DMS 273 treated with DMSO at 0.1 percent for 48 hours (cell line): ENCODE measurements at regions not wholly inside any gene's neighbourhood (a gene's known extent, or its start where the extent isn't known, plus 50 kb on each side); places are given as distances from the start of the nearest gene placed in this dataset.

Source experiments
- DNase-seq: peaks from one replicate; lab custom pipeline; 2025; lab: John Stamatoyannopoulos, UW

- DNase-seq, result no peak
These were observed 136.0 kb upstream of the RARB start for GRCh38 chr3:25292036-25292435.

- DNase-seq, result no peak
These were observed 135.5 kb upstream of the RARB start for GRCh38 chr3:25292595-25292994.

GRCh38 chr3:25293736-25294135 lies 134.3 kb upstream of the RARB start:
- DNase-seq, result no peak

DNA sequence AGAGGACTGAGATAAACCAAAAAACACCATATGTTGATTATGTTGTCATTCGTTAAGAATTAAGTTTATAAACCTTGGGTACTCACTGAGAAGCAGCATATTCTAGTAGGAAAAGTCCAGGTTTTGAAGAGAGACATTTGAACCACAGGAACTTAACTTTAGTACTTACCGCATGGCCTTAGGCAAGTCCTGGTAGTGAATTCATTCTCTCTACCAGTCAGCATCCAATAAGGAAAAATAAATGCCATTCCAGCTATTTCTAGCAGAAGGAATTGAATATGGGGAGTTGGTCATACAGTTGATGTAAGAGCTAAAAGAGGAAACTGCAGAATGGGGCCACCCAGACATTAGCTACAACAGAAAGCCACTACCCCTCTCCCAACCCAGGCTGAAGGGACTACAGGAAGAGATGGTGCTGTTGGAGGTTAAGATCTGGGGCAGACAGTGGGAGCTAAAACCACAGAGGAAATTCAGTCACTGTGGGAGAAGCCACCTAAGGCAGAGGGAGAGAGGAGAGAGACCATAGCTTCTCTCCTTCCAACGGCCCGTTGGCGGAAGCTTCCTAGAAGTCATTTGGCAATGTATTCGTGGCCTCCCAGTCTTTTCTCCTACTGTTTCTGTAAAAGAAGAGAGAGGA lies 133.8 kb upstream of the RARB start:
- no peak for DNase-seq

DNA sequence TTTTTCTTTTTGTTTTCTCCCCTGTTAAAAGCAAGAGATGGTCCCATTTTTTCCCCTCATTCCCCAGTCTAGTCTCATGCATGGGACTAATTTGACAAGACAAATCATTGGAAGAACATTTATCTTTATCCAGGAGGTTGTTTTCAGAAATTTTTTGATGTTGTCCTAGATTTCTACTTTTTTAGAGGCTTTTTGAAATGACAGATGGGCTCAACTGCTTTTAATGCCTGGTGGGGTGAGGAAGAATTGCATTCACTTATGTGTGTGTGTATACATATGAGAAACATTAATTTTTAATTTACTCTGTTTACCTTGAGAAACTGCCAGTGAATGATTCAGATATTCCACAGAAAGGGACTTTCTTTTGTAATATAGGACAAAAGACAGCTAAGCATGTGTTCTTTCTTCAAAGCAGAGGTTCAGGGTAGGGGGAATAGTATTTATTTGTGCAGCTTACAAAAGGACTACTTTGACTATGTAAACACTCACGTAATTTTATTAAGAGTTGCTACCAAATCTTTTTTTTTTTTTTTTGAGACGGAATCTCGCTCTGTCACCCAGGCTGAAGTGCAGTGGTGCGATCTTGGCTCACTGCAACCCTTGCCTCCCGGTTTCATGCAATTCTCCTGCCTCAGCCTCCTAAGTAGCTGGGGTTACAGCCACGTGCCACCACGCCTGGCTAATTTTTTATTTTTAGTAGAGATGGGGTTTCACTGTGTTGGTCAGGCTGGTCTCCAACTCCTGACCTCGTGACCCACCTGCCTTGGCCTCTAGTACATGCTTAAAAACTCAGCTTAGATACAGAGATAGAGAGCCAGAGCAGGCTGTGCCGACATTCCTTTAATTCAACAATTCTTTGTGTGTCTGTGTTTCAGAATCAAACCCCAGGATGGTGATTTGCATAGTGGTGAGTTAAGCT lies 130.1 kb upstream of the RARB start:
- no peak for DNase-seq

- no peak for DNase-seq
These were observed 127.9 kb upstream of the RARB start for GRCh38 chr3:25300141-25300540.

GRCh38 chr3:25304916-25305315 lies 123.1 kb upstream of the RARB start:
- DNase-seq, result no peak

- no peak for DNase-seq
These were observed 122.0 kb upstream of the RARB start for GRCh38 chr3:25306066-25306465.

DNA sequence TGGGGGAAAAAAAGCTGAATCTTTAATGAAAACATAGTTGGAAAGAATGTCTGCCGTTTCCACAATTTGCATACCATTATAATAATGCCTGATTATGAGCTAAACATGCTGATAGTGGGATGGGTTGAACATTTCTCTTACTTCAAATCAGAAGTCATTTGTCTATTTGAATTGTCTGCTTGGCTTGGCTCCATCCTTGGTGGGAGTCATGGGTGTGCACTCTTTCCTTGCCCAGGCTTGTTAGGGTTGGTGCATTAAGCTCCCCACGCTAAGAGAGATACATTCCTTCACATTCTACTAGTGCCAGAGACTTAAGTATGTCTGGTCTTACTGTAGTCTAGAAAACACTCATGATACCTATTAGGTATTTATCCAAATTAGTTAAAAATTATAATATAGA lies 121.4 kb upstream of the RARB start:
- no peak for DNase-seq

- no peak for DNase-seq
These were observed 114.8 kb upstream of the RARB start for GRCh38 chr3:25313286-25313685.

- DNase-seq, result no peak
These were observed 103.0 kb upstream of the RARB start for GRCh38 chr3:25324954-25325655.

DNA sequence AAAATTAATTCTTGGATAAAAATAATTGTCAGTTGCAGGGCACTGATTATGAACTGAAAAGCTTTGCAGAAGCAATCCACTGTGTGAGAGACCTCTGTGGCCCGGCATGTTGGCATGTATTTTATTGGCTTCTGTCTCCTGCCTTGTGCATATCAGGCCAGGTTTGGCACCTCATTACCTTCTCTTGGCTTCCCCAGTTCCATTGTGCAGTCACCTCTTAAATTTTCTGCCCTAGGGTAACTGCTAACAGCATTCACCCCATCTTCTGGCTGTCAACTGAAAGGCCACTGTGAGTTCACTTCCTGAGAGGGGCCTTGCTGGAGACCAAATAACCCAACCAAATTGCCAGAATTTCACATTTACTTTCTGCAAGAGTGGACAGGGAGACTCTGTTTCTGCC lies 92.7 kb upstream of the RARB start:
- DNase-seq, result no peak

DNA sequence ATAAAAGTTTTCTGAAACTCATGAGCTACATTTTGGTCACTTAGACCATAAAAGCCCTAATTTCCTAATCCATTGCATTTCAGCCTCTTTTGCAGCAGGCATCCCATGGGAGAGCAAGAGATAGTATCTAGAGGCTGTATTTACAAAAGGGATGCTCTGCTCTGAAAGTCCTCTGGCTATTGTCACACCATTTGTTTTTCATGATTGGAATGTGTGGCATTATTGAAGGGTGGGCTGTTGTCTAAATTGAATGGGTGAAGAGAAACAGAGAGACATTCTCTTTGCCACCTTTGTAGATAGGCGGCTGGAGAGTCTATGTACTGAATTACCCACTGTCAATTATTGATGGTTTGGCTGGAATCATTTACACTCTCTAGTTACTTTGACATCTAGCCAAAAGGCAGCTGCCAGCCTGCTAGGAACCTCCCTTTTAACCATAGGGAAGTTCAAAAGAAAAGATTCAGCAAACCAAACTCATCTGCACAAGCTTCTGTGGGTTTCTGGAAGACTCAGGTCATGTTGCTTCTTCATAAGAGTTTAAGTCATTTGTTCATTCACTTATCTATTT lies 89.8 kb upstream of the RARB start:
- no peak for DNase-seq

DNA sequence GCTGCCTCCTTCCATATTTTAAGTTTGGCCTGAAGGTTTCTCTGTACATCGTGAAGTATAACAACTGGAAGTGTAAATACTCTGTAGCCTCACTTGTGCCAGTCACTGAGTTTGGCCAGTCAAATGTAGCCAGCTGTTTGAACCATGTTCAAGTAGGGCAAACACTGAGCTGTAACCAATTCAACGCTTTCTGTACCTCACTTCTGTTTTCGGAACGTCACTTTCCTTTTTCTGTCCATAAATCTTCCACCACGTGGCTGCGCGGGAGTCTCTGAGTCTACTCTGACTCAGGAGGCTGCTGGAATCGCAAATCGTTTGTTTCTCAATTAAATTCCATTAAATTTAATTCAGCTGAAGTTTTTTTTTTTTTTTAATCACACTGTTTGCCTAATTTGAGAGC lies 88.8 kb upstream of the RARB start:
- no peak for DNase-seq

GRCh38 chr3:25344670-25345069 lies 83.4 kb upstream of the RARB start:
- DNase-seq, result no peak

DNA sequence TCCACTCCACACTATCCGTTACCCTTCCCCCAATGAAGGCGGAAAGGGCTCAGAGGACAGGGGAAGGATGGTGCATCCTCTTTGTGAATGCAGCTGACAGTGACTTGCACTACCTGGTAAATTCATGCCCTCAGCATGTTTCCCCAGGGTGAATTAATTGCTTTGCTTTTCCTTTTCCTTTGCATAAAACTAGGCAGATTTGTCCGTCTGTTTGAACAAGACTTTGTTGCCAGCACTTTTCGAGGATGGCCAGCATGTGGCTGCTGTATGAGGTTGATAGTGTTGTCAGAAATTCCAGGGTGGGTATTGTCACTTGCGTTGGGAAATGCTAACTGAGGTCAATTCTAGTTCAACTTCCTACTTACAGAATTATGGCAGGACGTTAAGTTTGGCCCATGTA lies 79.0 kb upstream of the RARB start:
- no peak for DNase-seq

DNA sequence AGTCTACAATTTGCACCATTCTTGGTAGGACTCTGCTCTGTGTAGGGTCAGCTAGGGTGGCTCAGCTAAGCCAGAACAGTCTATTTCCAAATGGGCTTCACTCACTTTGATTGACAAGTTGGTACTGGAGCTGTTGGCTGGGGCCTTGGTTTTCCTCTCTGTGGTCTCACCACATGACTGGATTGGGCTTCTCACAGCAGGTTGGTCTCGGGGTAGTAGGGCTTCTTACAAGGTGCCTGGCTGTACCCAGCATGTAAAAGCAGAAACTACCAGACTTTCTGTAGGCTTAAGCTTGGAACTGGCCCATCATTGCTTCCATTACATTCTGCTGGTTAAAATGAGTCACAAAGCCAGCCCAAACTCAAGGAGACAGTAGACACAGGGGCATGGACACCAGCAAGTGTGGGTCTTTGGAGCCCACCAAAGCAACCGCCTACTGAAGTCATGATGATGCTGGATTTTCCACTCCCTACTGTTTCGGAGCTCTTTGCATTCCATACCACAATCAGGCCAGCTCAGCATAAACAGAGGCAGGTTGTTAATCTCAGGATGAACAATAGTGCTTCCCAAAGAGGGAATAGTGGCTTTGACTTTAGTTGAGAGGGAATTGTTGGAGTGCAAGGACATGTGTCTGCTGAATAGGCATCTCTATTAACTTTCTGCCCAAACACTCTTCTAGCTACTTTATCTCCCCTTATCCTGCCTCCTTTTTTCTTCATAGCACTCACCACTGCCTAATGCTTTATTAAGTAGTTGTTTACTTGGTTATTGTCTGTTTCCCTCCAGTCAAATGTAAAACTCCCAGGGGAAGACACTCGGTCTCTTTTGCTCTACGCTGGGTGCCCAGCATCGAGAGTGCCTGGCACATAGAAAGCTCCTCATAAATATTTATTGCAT lies 78.0 kb upstream of the RARB start:
- no peak for DNase-seq

DNA sequence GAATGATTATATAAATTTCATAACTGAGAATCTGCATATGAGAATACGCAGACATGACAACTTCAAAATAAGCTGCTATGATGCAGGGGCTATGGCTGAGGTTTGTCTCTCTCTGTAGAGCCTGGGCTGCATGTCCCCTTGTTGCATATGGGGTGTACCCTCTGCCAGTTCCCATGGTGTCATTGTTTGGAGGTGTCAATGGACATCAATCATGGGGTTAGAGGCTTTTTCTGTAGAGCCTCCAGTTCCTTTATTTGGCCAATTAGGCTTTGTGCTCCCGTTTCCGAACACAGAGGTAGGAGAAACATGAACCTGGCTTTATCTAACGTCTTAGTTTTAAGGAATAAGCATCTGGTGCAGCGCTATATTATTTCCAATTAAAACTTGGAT lies 77.3 kb upstream of the RARB start:
- DNase-seq, result no peak

GRCh38 chr3:25354071-25354470 lies 74.0 kb upstream of the RARB start:
- DNase-seq, result no peak

DNA sequence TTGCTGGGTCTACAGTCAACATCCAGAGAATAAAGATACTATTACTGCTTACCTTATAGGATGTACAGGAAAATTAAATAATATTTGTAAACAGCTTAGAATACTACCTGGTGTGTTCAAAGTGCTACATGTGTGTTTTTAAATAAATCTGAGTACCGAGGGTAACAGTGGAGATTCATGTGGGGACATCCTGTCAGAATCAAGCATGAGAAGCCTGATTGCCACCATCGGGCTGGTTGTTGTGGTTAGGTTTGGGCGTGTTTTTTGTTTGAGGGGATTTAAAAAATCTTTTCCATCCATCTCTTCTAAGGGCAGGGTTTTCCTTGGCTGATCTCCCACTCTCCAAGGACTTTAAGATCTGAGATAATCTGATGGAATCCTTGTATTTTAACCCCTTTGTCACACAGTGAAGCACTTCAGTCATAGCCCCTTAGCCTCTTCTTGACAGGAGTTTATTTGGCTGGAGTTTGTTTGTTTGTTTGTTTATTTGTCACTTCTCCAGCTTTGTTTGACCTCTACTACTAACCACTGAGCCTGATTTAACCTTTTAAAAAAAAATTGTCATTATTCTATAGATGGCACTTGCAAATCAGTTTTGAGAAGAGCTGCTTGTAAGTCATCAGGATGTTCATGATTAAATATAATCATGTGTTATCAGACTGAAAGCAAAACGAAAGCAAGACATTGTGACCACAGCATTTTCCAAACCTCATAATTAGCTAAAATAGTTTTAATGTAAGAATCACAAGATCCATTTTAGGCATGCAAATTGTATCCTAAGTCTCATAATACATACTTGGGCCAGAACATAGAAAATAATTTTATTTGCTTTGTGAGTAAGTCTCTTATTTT lies 72.8 kb upstream of the RARB start:
- DNase-seq, result no peak

DNA sequence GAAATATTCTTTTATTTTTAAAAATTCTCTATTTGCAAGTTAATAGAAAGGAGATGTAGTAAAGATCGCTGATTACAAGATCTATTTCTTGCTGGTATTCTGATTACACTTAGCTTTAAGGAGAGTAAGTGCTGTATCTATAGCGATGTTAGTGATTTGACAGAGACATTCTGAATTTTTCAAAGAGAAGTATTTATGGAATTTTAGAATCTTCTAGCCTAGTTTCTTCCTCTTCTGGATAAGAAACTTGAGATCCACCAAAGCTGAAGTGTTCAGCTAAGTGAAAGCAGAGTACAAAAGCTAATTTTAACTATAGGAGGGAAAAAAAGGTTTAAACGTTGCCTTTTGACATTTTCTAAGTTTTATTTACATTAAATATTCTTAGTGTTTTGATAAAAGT lies 72.1 kb upstream of the RARB start:
- no peak for DNase-seq
